ENCODE measurements at regions not wholly inside any gene's neighbourhood (a gene's known extent, or its start where the extent isn't known, plus 50 kb on each side); places are given as distances from the start of the nearest gene placed in this dataset.

DNA sequence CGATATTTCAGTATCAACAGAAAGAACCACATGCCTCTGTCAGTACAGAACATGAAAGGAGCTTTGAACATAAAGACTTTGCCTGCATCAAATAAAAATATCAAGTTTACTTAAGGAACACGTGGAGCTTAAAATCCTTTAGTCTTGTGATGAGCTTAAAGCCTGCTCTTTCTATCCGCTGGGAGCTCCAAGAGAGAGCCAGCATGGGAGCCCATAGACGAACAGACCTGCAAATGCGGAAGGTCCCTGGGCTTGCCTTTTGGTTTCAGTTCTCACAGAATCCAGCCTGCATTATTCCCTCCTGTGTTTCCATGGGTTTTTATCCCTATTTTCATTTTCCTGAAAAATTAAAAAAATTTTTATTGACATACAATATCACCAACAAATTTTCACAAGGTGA, 530.6 kb upstream of the RGMA start:
- no peak for DNase-seq
- H3K4me3 ChIP-seq (ENCODE audit: low read length in 3 of 3) = no peak overlapping the region
- no peaks in the 10 kb centered on the region for H3K36me3 ChIP-seq (ENCODE audit: control insufficient read depth in 2 of 3, insufficient read depth in 3 of 3, low read length in 3 of 3)
- no peak overlapping the region for H3K9ac ChIP-seq (ENCODE audit: low read length in 3 of 3)
- TF ChIP-seq, protein P1, sequence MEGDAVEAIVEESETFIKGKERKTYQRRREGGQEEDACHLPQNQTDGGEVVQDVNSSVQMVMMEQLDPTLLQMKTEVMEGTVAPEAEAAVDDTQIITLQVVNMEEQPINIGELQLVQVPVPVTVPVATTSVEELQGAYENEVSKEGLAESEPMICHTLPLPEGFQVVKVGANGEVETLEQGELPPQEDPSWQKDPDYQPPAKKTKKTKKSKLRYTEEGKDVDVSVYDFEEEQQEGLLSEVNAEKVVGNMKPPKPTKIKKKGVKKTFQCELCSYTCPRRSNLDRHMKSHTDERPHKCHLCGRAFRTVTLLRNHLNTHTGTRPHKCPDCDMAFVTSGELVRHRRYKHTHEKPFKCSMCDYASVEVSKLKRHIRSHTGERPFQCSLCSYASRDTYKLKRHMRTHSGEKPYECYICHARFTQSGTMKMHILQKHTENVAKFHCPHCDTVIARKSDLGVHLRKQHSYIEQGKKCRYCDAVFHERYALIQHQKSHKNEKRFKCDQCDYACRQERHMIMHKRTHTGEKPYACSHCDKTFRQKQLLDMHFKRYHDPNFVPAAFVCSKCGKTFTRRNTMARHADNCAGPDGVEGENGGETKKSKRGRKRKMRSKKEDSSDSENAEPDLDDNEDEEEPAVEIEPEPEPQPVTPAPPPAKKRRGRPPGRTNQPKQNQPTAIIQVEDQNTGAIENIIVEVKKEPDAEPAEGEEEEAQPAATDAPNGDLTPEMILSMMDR (IDR thresholded peaks at IDR 0.05; ENCODE audit: borderline replicate concordance, extremely low read depth, insufficient read depth) = no peak
- H3K4me1 ChIP-seq (ENCODE audit: control insufficient read depth in 2 of 3, insufficient read depth in 2 of 3, low read depth in 1 of 3, low read length in 3 of 3) = no peaks in the 10 kb centered on the region
- intact Hi-C loops (cut with DNase I) = no loop called here
- H3K27ac ChIP-seq (ENCODE audit: low read depth in 2 of 2, low read length in 2 of 2) = no peak overlapping the region
- H3K9me3 ChIP-seq (ENCODE audit: control insufficient read depth in 2 of 3, insufficient read depth in 1 of 3, low read length in 3 of 3) = no peaks in the 10 kb centered on the region
- no peaks in the 10 kb centered on the region for H3K27me3 ChIP-seq (ENCODE audit: control insufficient read depth, insufficient read depth, low read length)
- no peak for FAIRE-seq

DNA sequence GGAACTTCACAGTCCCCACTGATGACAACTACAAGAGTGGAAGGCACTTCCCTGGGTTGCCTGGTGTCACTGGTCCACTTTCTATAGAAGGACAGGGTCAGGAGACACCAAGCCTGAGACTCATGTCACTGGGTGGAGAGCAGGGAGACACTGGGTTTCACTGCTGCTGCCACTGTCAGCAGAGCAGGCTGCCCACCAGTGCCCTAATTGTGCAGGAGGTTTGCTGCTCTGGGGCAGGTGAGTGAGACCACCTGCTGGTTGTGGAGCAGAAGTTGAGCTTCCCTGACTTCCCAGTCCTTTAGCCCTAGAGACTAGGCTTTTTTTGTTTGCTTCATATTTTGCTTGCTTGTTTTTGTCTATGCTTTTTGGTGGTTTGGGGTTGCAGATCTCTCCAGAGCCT, 528.4 kb upstream of the RGMA start:
- FAIRE-seq = no peak
- TF ChIP-seq, protein P1 (IDR thresholded peaks at IDR 0.05; ENCODE audit: borderline replicate concordance, extremely low read depth, insufficient read depth) = no peak
- no peak overlapping the region for H3K9ac ChIP-seq (ENCODE audit: low read length in 3 of 3)
- no peak overlapping the region for H3K4me3 ChIP-seq (ENCODE audit: low read length in 3 of 3)
- DNase-seq = peak in 4 of 5 donors; percentile 5 to 38 (median 14)
- H3K27me3 ChIP-seq (ENCODE audit: control insufficient read depth, insufficient read depth, low read length) = no peaks in the 10 kb centered on the region
- H3K36me3 ChIP-seq (ENCODE audit: control insufficient read depth in 2 of 3, insufficient read depth in 3 of 3, low read length in 3 of 3) = no peaks in the 10 kb centered on the region
- no peak overlapping the region for H3K27ac ChIP-seq (ENCODE audit: low read depth in 2 of 2, low read length in 2 of 2)
- intact Hi-C loops (cut with DNase I) = no loop called here
- no peaks in the 10 kb centered on the region for H3K9me3 ChIP-seq (ENCODE audit: control insufficient read depth in 2 of 3, insufficient read depth in 1 of 3, low read length in 3 of 3)
- no peaks in the 10 kb centered on the region for H3K4me1 ChIP-seq (ENCODE audit: control insufficient read depth in 2 of 3, insufficient read depth in 2 of 3, low read depth in 1 of 3, low read length in 3 of 3)

DNA sequence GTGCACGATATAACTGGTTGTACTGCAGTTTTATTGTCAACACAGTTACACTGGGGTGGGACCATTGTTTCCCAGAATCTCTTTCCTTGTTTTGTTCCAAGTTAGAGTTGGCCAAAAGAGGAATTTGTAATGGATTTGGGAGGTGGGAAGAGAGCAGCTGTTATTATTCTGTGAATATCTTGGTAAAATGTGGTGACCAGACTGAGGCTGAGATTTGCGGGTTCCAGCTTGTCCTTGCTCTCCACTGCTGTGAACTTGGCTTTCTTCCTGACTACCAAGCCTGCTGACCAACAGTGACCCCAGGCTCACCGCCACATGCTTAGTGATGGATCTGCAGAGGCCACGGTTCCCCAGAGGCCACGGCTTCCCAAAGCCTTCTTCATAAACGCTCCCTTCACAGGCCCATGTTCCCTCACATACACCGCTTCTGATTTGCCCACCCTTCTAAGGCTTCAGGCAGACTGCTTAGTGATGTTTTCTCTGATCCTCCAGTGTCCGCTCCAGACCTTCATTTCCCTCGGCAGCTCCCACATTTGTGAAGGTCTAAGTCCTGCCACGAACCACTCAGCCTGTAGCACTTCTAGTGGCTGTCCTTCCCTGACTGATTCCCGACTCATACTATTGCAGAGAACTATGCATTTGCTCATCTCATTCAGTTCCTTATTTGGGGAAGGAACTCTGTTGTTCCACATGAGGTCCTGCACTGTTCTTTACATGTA, 525.5 kb upstream of the RGMA start:
- no peak for FAIRE-seq
- Histone ChIP-seq H3K4me3 (ENCODE audit: low read length in 3 of 3) (no peak overlapping the region), H3K27me3 (ENCODE audit: control insufficient read depth, insufficient read depth, low read length) (no peaks in the 10 kb centered on the region), H3K9ac (ENCODE audit: low read length in 3 of 3) (no peak overlapping the region), H3K36me3 (ENCODE audit: control insufficient read depth in 2 of 3, insufficient read depth in 3 of 3, low read length in 3 of 3) (no peaks in the 10 kb centered on the region), H3K4me1 (ENCODE audit: control insufficient read depth in 2 of 3, insufficient read depth in 2 of 3, low read depth in 1 of 3, low read length in 3 of 3) (no peaks in the 10 kb centered on the region), H3K9me3 (ENCODE audit: control insufficient read depth in 2 of 3, insufficient read depth in 1 of 3, low read length in 3 of 3) (no peaks in the 10 kb centered on the region), H3K27ac (ENCODE audit: low read depth in 2 of 2, low read length in 2 of 2) (no peak overlapping the region)
- intact Hi-C loops (cut with DNase I) = no loop called here
- DNase-seq = no peak
- TF ChIP-seq, protein P1 (IDR thresholded peaks at IDR 0.05; ENCODE audit: borderline replicate concordance, extremely low read depth, insufficient read depth) = no peak

DNA sequence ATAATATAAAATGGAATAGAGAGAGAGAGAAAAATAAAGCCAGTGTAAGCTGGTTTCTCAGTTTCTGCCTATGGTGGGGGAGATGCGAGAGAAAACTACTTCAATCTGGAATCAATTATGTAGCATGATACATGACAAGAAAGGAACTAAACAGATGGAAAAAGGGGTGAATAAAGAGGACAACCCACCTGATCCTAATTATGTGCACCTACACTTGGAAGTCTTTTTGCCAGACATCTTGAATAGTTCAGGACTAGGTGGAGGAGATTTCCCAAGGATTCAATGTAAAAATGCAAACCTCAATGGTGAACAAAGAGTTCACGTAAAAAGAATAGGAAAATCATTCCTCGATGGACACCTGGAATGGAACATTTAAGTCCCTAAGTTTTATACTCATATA, 524.4 kb upstream of the RGMA start:
- Histone ChIP-seq H3K36me3 (ENCODE audit: control insufficient read depth in 2 of 3, insufficient read depth in 3 of 3, low read length in 3 of 3) (no peaks in the 10 kb centered on the region), H3K27ac (ENCODE audit: low read depth in 2 of 2, low read length in 2 of 2) (no peak overlapping the region), H3K9me3 (ENCODE audit: control insufficient read depth in 2 of 3, insufficient read depth in 1 of 3, low read length in 3 of 3) (no peaks in the 10 kb centered on the region), H3K27me3 (ENCODE audit: control insufficient read depth, insufficient read depth, low read length) (no peaks in the 10 kb centered on the region), H3K9ac (ENCODE audit: low read length in 3 of 3) (no peak overlapping the region), H3K4me3 (ENCODE audit: low read length in 3 of 3) (no peak overlapping the region), H3K4me1 (ENCODE audit: control insufficient read depth in 2 of 3, insufficient read depth in 2 of 3, low read depth in 1 of 3, low read length in 3 of 3) (no peaks in the 10 kb centered on the region)
- DNase-seq = no peak
- TF ChIP-seq, protein P1 (IDR thresholded peaks at IDR 0.05; ENCODE audit: borderline replicate concordance, extremely low read depth, insufficient read depth) = no peak
- intact Hi-C loops (cut with DNase I) = no loop called here
- FAIRE-seq = no peak

Data from kidney (tissue), 13 donors.